ENCODE measurements at regions not wholly inside any gene's neighbourhood (a gene's known extent, or its start where the extent isn't known, plus 50 kb on each side); places are given as distances from the start of the nearest gene placed in this dataset.

- DNase-seq (ENCODE audit: low read depth) = no peak
- Histone ChIP-seq H3K4me3 (ENCODE audit: low read depth, low read length) (no peak overlapping the region), H3K27me3 (ENCODE audit: control insufficient read depth, insufficient read depth, low read length) (no peaks in the 10 kb centered on the region), H3K36me3 (ENCODE audit: control insufficient read depth, insufficient read depth, low read length) (no peaks in the 10 kb centered on the region)
- TF ChIP-seq CTCF (IDR thresholded peaks at IDR 0.05; ENCODE audit: insufficient read depth, low read length, poor library complexity, severe bottlenecking) = no peak
Measured at GRCh38 chr15:87243474-87243873, 1013.1 kb downstream of the NTRK3 start.

DNA sequence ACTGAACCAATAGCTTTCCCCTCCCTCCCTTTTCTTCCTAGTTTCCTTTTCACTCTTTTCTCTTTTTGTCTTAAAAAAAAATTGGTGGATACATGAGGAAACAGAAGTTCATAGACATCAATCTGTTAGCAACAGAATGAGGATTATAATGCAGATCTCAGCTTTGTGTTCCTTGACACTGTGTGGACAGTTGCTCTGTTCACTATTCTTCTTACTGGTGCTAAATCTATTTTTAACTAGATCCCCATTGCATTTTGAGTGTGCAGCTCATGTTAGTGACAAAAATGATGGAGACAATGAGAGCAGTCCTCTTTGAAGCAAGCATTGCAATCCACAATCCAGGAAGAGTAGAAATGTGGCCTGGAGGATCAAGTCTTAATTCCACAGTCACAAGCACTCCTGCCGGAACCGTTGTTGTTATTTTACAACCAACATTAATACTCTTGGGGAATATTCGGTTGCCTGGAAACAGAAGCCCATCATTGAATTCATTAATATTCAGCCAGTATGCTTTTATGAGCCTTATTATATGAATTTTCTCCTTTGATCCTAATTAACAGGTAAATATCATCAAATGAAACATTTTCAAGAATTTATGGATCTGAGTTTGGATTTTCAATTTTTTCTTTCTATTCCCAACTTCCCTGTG is 1016.8 kb downstream of the NTRK3 start:
- Histone ChIP-seq H3K36me3 (ENCODE audit: control insufficient read depth, insufficient read depth, low read length) (no peaks in the 10 kb centered on the region), H3K27me3 (ENCODE audit: control insufficient read depth, insufficient read depth, low read length) (no peaks in the 10 kb centered on the region), H3K4me3 (ENCODE audit: low read depth, low read length) (no peak overlapping the region)
- no peak for TF ChIP-seq CTCF (IDR thresholded peaks at IDR 0.05; ENCODE audit: insufficient read depth, low read length, poor library complexity, severe bottlenecking)
- DNase-seq (ENCODE audit: low read depth) = no peak

DNA sequence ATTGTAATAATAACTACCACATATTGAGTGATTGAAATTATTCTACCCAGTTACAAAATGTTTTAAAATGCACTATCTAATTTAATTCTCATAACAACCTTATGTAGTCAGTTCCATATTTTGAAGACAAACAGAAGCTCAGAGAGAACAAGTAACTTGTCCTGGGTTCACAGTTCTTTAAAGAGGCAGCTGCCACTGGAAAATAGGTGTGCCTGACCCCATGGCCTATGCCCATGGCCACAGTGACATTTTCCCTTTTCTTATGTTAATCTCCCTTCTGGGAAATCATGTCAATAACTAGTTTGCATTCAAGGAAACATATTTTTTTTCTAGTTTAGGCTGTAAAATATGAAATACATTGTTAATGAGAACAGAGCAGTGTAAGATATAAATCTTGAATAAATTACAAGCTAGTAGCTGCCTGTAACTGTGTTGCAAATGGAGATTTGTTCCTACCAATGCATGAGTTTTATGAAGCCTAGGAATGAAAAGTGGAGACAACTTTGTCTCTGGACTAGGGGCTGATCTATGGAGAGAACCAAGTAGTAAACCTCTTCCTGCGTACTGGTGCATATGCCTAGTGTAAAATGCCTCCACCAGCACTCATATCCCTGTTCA is 1018.0 kb downstream of the NTRK3 start:
- DNase-seq (ENCODE audit: low read depth) = no peak
- no peaks in the 10 kb centered on the region for H3K27me3 ChIP-seq (ENCODE audit: control insufficient read depth, insufficient read depth, low read length)
- no peak for TF ChIP-seq CTCF (IDR thresholded peaks at IDR 0.05; ENCODE audit: insufficient read depth, low read length, poor library complexity, severe bottlenecking)
- no peaks in the 10 kb centered on the region for H3K36me3 ChIP-seq (ENCODE audit: control insufficient read depth, insufficient read depth, low read length)
- no peak overlapping the region for H3K4me3 ChIP-seq (ENCODE audit: low read depth, low read length)

- Histone ChIP-seq H3K27me3 (ENCODE audit: control insufficient read depth, insufficient read depth, low read length) (no peaks in the 10 kb centered on the region), H3K4me3 (ENCODE audit: low read depth, low read length) (no peak overlapping the region), H3K36me3 (ENCODE audit: control insufficient read depth, insufficient read depth, low read length) (no peaks in the 10 kb centered on the region)
- DNase-seq (ENCODE audit: low read depth) = no peak
- no peak for TF ChIP-seq CTCF (IDR thresholded peaks at IDR 0.05; ENCODE audit: insufficient read depth, low read length, poor library complexity, severe bottlenecking)
Measured at GRCh38 chr15:87228460-87228859, 1028.1 kb downstream of the NTRK3 start.

DNA sequence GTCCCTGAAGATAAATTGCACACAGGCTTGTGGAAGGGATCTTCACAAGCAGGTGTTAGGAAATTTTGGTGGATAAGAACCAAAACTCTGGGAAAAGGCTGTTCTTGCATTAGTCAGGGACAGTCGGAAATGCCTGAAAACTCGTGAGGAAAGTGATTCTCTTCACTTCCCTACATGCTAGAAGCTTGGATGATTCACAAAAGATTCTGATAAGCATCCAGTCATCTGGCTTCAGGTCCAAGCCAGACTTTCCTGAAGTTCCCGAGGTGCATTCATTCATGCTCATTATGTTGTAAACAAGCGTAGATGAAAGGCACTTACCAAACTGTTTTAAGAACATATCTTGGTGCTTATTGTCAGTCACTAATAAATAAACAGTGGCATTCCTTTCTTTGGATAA is 1028.7 kb downstream of the NTRK3 start:
- TF ChIP-seq CTCF (IDR thresholded peaks at IDR 0.05; ENCODE audit: insufficient read depth, low read length, poor library complexity, severe bottlenecking) = no peak
- no peak overlapping the region for H3K4me3 ChIP-seq (ENCODE audit: low read depth, low read length)
- DNase-seq (ENCODE audit: low read depth) = no peak
- H3K36me3 ChIP-seq (ENCODE audit: control insufficient read depth, insufficient read depth, low read length) = no peaks in the 10 kb centered on the region
- no peaks in the 10 kb centered on the region for H3K27me3 ChIP-seq (ENCODE audit: control insufficient read depth, insufficient read depth, low read length)

GRCh38 chr15:87225436-87225835 is 1031.1 kb downstream of the NTRK3 start:
- Histone ChIP-seq H3K36me3 (ENCODE audit: control insufficient read depth, insufficient read depth, low read length) (no peaks in the 10 kb centered on the region), H3K27me3 (ENCODE audit: control insufficient read depth, insufficient read depth, low read length) (no peaks in the 10 kb centered on the region), H3K4me3 (ENCODE audit: low read depth, low read length) (no peak overlapping the region)
- no peak for DNase-seq (ENCODE audit: low read depth)
- TF ChIP-seq CTCF (IDR thresholded peaks at IDR 0.05; ENCODE audit: insufficient read depth, low read length, poor library complexity, severe bottlenecking) = no peak

Data from kidney epithelial cell (primary cell).